IMR-90 (cell line): ENCODE measurements at regions not wholly inside any gene's neighbourhood (a gene's known extent, or its start where the extent isn't known, plus 50 kb on each side); places are given as distances from the start of the nearest gene placed in this dataset.

ENCODE experiments used
- ATAC-seq: fragments of 200-7000 bp; cut with Tn5 transposase; 2 replicates; pipeline ENCODE4 v1.9.1; 2020; ENCODE audit warnings: low read depth, mild to moderate bottlenecking, moderate library complexity
- BruUV-seq: library from RNA; stranded (reverse); fragments of 400-500 nt; replicated peaks from 2 replicates; lab custom pipeline; 2021; lab: Mats Ljungman, UMichigan
- CTCF ChIA-PET: fragments of 300-600 bp; formaldehyde crosslinking; extraction: SDS; loops from one replicate; lab custom pipeline; 2021; ENCODE audit warnings: antibody characterized with exemption; lab: Yijun Ruan, JAX
- POLR2A ChIA-PET: fragments of 300-600 bp; sonication (Branson Sonifier 250); formaldehyde crosslinking; loops from one replicate; lab custom pipeline; 2022; ENCODE audit warnings: antibody characterized with exemption; ENCODE audit not compliant: unreplicated experiment; lab: Charles Lee
- DNase-seq: peaks from one replicate; pipeline ENCODE4 v3.0.0; 2013
- H2AFZ ChIP-seq: replicated peaks from 2 replicates; pipeline ENCODE3; 2013; ENCODE audit warnings: low read length, mild to moderate bottlenecking; ENCODE audit not compliant: poor library complexity
- H2AK5ac ChIP-seq: 2 replicates; pipeline ENCODE4 v1.6.1; 2013; ENCODE audit warnings: low read depth, low read length, inconsistent platforms
- H2AK9ac ChIP-seq: replicated peaks from 2 replicates; pipeline ENCODE3; 2013; ENCODE audit warnings: mild to moderate bottlenecking, low read depth, low read length, moderate library complexity; ENCODE audit not compliant: poor library complexity
- H2BK120ac ChIP-seq: 2 replicates; pipeline ENCODE4 v1.6.1; 2013; ENCODE audit warnings: low read depth, low read length, inconsistent platforms
- H2BK15ac ChIP-seq: 3 replicates; pipeline ENCODE4 v1.6.1; 2013; ENCODE audit warnings: low read depth, low read length, inconsistent platforms
- H2BK20ac ChIP-seq: 2 replicates; pipeline ENCODE4 v1.6.1; 2013; ENCODE audit warnings: low read depth, mild to moderate bottlenecking, inconsistent platforms, low read length, moderate library complexity
- H2BK5ac ChIP-seq: 2 replicates; pipeline ENCODE4 v1.6.1; 2013; ENCODE audit warnings: mild to moderate bottlenecking, low read depth, low read length, inconsistent platforms; ENCODE audit not compliant: poor library complexity, severe bottlenecking
- H3K14ac ChIP-seq: replicated peaks from 2 replicates; pipeline ENCODE4 v1.6.1; 2013; ENCODE audit warnings: low read depth, low read length, inconsistent platforms
- H3K18ac ChIP-seq: 2 replicates; pipeline ENCODE4 v1.6.1; 2013; ENCODE audit warnings: low read depth, low read length, control low read depth
- H3K23ac ChIP-seq: 2 replicates; pipeline ENCODE4 v1.6.1; 2013; ENCODE audit warnings: low read depth, low read length, inconsistent platforms
- H3K27ac ChIP-seq: 2 replicates; pipeline ENCODE4 v1.5.1; 2013; ENCODE audit warnings: mild to moderate bottlenecking, control low read depth, low read length; ENCODE audit not compliant: insufficient read depth
- H3K27me3 ChIP-seq: 2 replicates; pipeline ENCODE4 v1.6.1; 2013; ENCODE audit warnings: low read length; ENCODE audit not compliant: control insufficient read depth, insufficient read depth
- H3K36me3 ChIP-seq: 2 replicates; pipeline ENCODE4 v1.6.1; 2013; ENCODE audit warnings: low read length, mixed read lengths; ENCODE audit not compliant: control insufficient read depth, insufficient read depth
- H3K4ac ChIP-seq: 2 replicates; pipeline ENCODE4 v1.6.1; 2013; ENCODE audit warnings: low read depth, low read length, inconsistent platforms
- H3K4me1 ChIP-seq: 2 replicates; pipeline ENCODE4 v1.6.1; 2013; ENCODE audit warnings: low read length, mixed read lengths; ENCODE audit not compliant: control insufficient read depth, insufficient read depth
- H3K4me2 ChIP-seq: 2 replicates; pipeline ENCODE4 v1.6.1; 2013; ENCODE audit warnings: low read depth, mild to moderate bottlenecking, control low read depth, low read length, moderate library complexity
- H3K4me3 ChIP-seq: 2 replicates; pipeline ENCODE4 v1.5.1; 2013; ENCODE audit warnings: low read depth, mild to moderate bottlenecking, control low read depth, low read length, moderate library complexity; ENCODE audit not compliant: insufficient read depth
- H3K56ac ChIP-seq: 2 replicates; pipeline ENCODE4 v1.6.1; 2013; ENCODE audit warnings: low read length, inconsistent platforms; ENCODE audit not compliant: insufficient read depth; ENCODE audit errors: extremely low read depth
- H3K79me1 ChIP-seq, 2 experiments: 2 replicates each; pipeline ENCODE4 v1.6.1; 2013; ENCODE audit warnings: low read length in 2 of 2, inconsistent platforms in 1 of 2, low read depth in 1 of 2
- H3K9ac ChIP-seq: 2 replicates; pipeline ENCODE4 v1.6.1; 2013; ENCODE audit warnings: low read depth, low read length, control low read depth
- H3K9me1 ChIP-seq: 2 replicates; pipeline ENCODE4 v1.6.1; 2013; ENCODE audit warnings: low read length, inconsistent platforms; ENCODE audit not compliant: insufficient read depth
- H3K9me3 ChIP-seq: 2 replicates; pipeline ENCODE4 v1.6.1; 2013; ENCODE audit warnings: low read length; ENCODE audit not compliant: control insufficient read depth, insufficient read depth
- H4K20me1 ChIP-seq: 2 replicates; pipeline ENCODE4 v1.6.1; 2013; ENCODE audit warnings: low read length, inconsistent platforms; ENCODE audit not compliant: insufficient read depth
- H4K5ac ChIP-seq: 2 replicates; pipeline ENCODE4 v1.6.1; 2013; ENCODE audit warnings: mild to moderate bottlenecking, low read depth, low read length, control low read depth
- H4K8ac ChIP-seq, 2 experiments: 2 replicates each; pipeline ENCODE4 v1.6.1; 2013; ENCODE audit warnings: low read depth in 2 of 2, low read length in 2 of 2, control low read depth in 1 of 2, inconsistent platforms in 1 of 2
- H4K91ac ChIP-seq: 2 replicates; pipeline ENCODE4 v1.6.1; 2013; ENCODE audit warnings: low read depth, low read length, inconsistent platforms; ENCODE audit not compliant: insufficient read depth
- BHLHE40 ChIP-seq: fragments of 150-350 bp; IDR thresholded peaks from 2 replicates; pipeline ENCODE4 v1.6.1; 2016; ENCODE audit warnings: mild to moderate bottlenecking, low read depth, low read length
- CEBPB ChIP-seq: IDR thresholded peaks from 2 replicates; pipeline ENCODE4 v1.6.1; 2012; ENCODE audit warnings: low read depth, low read length, improper control_type of control experiment
- CHD1 ChIP-seq: IDR thresholded peaks from 2 replicates; pipeline ENCODE4 v1.6.1; 2012; ENCODE audit warnings: low read depth, low read length, improper control_type of control experiment
- CTCF ChIP-seq: conservative IDR thresholded peaks from 2 replicates; pipeline ENCODE4 v1.5.1; 2012; ENCODE audit warnings: mild to moderate bottlenecking, low read depth, low read length, improper control_type of control experiment
- ELK1 ChIP-seq: fragments of 150-350 bp; IDR thresholded peaks from 2 replicates; pipeline ENCODE4 v1.6.1; 2016; ENCODE audit warnings: low read depth, mild to moderate bottlenecking, low read length, moderate library complexity, borderline replicate concordance
- FOS ChIP-seq: fragments of 150-350 bp; IDR thresholded peaks from 2 replicates; pipeline ENCODE4 v1.6.1; 2016; ENCODE audit warnings: low read depth, low read length
- MAFK ChIP-seq: IDR thresholded peaks from 2 replicates; pipeline ENCODE4 v1.6.1; 2012; ENCODE audit warnings: low read depth, low read length, improper control_type of control experiment
- MAZ ChIP-seq: IDR thresholded peaks from 2 replicates; pipeline ENCODE4 v1.6.1; 2012; ENCODE audit warnings: low read depth, mild to moderate bottlenecking, low read length, improper control_type of control experiment, moderate library complexity, borderline replicate concordance
- MXI1 ChIP-seq: IDR thresholded peaks from 2 replicates; pipeline ENCODE4 v1.6.1; 2012; ENCODE audit warnings: low read depth, mild to moderate bottlenecking, low read length, moderate library complexity, borderline replicate concordance
- NFE2L2 ChIP-seq: fragments of 150-350 bp; IDR thresholded peaks from 2 replicates; pipeline ENCODE4 v1.6.1; 2016; ENCODE audit warnings: low read depth, mild to moderate bottlenecking, low read length
- POLR2A ChIP-seq: IDR thresholded peaks from 2 replicates; pipeline ENCODE4 v1.6.1; 2012; ENCODE audit warnings: mild to moderate bottlenecking, low read depth, low read length
- RAD21 ChIP-seq: IDR thresholded peaks from 2 replicates; pipeline ENCODE4 v1.6.1; 2012; ENCODE audit warnings: low read length, improper control_type of control experiment
- RCOR1 ChIP-seq: IDR thresholded peaks from 2 replicates; pipeline ENCODE4 v1.6.1; 2012; ENCODE audit warnings: mild to moderate bottlenecking, low read length, improper control_type of control experiment; ENCODE audit not compliant: insufficient replicate concordance
- RFX5 ChIP-seq: IDR thresholded peaks from 2 replicates; pipeline ENCODE4 v1.8.0; 2012; ENCODE audit warnings: low read depth, mild to moderate bottlenecking, low read length, moderate library complexity
- SMC3 ChIP-seq: fragments of 150-350 bp; IDR thresholded peaks from 2 replicates; pipeline ENCODE4 v1.6.1; 2016; ENCODE audit warnings: low read depth, mild to moderate bottlenecking, antibody characterized with exemption, low read length, moderate library complexity
- USF2 ChIP-seq: fragments of 150-350 bp; IDR thresholded peaks from 2 replicates; pipeline ENCODE4 v1.6.1; 2017; ENCODE audit warnings: mild to moderate bottlenecking, antibody characterized with exemption, low read length, low read depth
- WGBS, 2 experiments: methylation state at CpG; one replicate each; pipeline versions ENCODE4 v1.1.5 to v1.1.7; 2013; ENCODE audit warnings: missing lambda C conversion rate in 2 of 2; ENCODE audit not compliant: insufficient read length in 1 of 2; ENCODE audit errors: extremely low coverage in 2 of 2; 5-methylcytosine and 5-hydroxymethylcytosine counted together
- dilution Hi-C: fragments of 300-500 bp; cut with HindIII; formaldehyde crosslinking; loops from one replicate; pipeline ENCODE4 v1.14.3; 2018; ENCODE audit warnings: low sequenced_read_pairs; ENCODE audit not compliant: unreplicated experiment
- in situ Hi-C: fragments of 300-500 bp; cut with MboI; formaldehyde crosslinking; loops from 3 replicates; pipeline ENCODE4 v1.14.3; 2019; ENCODE audit warnings: low sequenced_read_pairs, inconsistent platforms, mixed read lengths
- intact Hi-C: fragments of 100-400 bp; cut with micrococcal nuclease; formaldehyde crosslinking; loops from 2 replicates; pipeline ENCODE4 v1.10.0; 2022

- ATAC-seq, result no peak
- intact Hi-C loops, result no loop called here
- 100% methylated on average over 1 of the region's 3 CpGs; no CpG with 5 or more reads in 1 of the 2 experiments for WGBS, 2 experiments
These were observed 209.7 kb downstream of the TMX3 start for GRCh38 chr18:68505178-68505574.

More at GRCh38 chr18:68505178-68505574, 209.7 kb downstream of the TMX3 start:
- DNase-seq, result no peak
- H2AK9ac ChIP-seq, result no peak overlapping the region
- H3K79me1 ChIP-seq, result no peaks in the 10 kb centered on the region
- no peak overlapping the region for H2BK20ac ChIP-seq
- no peak overlapping the region for H3K27ac ChIP-seq
- in situ Hi-C loops (no loop called here), dilution Hi-C loops (no loop called here)
- no peak overlapping the region for H3K23ac ChIP-seq
- H3K18ac ChIP-seq, result no peak overlapping the region
- H4K5ac ChIP-seq, result no peak overlapping the region
- no peaks in the 10 kb centered on the region for H3K9me3 ChIP-seq
- TF ChIP-seq ELK1 (no peak), CHD1 (no peak), RAD21 (no peak), MAZ (no peak), CEBPB (no peak), SMC3 (no peak), NFE2L2 (no peak), CTCF (no peak), RCOR1 (no peak), FOS (no peak), RFX5 (no peak), MAFK (no peak), USF2 (no peak), BHLHE40 (no peak), MXI1 (no peak), POLR2A (no peak)
- H3K56ac ChIP-seq, result no peak overlapping the region
- H3K27me3 ChIP-seq, result no peaks in the 10 kb centered on the region
- no peak overlapping the region for H3K4me2 ChIP-seq
- no peak overlapping the region for H3K4ac ChIP-seq
- no peak overlapping the region for H2BK120ac ChIP-seq
- H3K9me1 ChIP-seq, result no peaks in the 10 kb centered on the region
- no peaks in the 10 kb centered on the region for H4K20me1 ChIP-seq
- H3K14ac ChIP-seq, result no peak overlapping the region
- H3K4me3 ChIP-seq, result no peak overlapping the region
- no peak overlapping the region for H2BK5ac ChIP-seq
- CTCF ChIA-PET, result no interaction called here
- no peak overlapping the region for H2BK15ac ChIP-seq
- no TSS peak for BruUV-seq
- no peak overlapping the region for H3K9ac ChIP-seq
- H3K36me3 ChIP-seq, result no peaks in the 10 kb centered on the region
- H2AFZ ChIP-seq, result no peak overlapping the region
- H4K91ac ChIP-seq, result no peak overlapping the region
- H3K4me1 ChIP-seq, result peaks cover 7% of the 10 kb centered on the region; the same call in 1 of the 2 replicates
- POLR2A ChIA-PET, result no interaction called here
- H2AK5ac ChIP-seq, result no peak overlapping the region
- H4K8ac ChIP-seq, result no peak overlapping the region
